Type B pancreatic cell (in vitro differentiated cells): ENCODE measurements at regions not wholly inside any gene's neighbourhood (a gene's known extent, or its start where the extent isn't known, plus 50 kb on each side); places are given as distances from the start of the nearest gene placed in this dataset.

Source experiments
- DNase-seq: peaks from one replicate; pipeline ENCODE4 v3.0.0; 2021; ENCODE audit warnings: mixed read lengths; ENCODE audit not compliant: unreplicated experiment; ENCODE audit errors: extremely low spot score
- H3K27ac Mint-ChIP-seq: 2 replicates; pipeline ENCODE4 v1.8.0; 2021; ENCODE audit warnings: mild to moderate bottlenecking, mixed read lengths
- H3K27me3 Mint-ChIP-seq: 2 replicates; pipeline ENCODE4 v1.8.0; 2021; ENCODE audit warnings: mixed read lengths
- H3K36me3 Mint-ChIP-seq: 2 replicates; pipeline ENCODE4 v1.8.0; 2021; ENCODE audit warnings: mixed read lengths
- H3K4me1 Mint-ChIP-seq: one replicate; pipeline ENCODE4 v1.8.0; 2021; ENCODE audit warnings: mixed read lengths; ENCODE audit not compliant: unreplicated experiment
- H3K4me3 Mint-ChIP-seq: 2 replicates; pipeline ENCODE4 v1.8.0; 2021; ENCODE audit warnings: mild to moderate bottlenecking, mixed read lengths
- H3K9me3 Mint-ChIP-seq: 2 replicates; pipeline ENCODE4 v1.8.0; 2021; ENCODE audit warnings: mixed read lengths
- TF ChIP-seq, protein P1 (sequence below): fragments of 200-600 bp; sonication (generic); conservative IDR thresholded peaks from 2 replicates; pipeline ENCODE4 v1.5.0; 2021; ENCODE audit warnings: antibody characterized with exemption, mild to moderate bottlenecking

- Mint-ChIP-seq H3K4me1 (no peaks in the 10 kb centered on the region), H3K4me3 (no peak overlapping the region), H3K27ac (no peak overlapping the region), H3K36me3 (no peaks in the 10 kb centered on the region), H3K9me3 (no peaks in the 10 kb centered on the region), H3K27me3 (no peaks in the 10 kb centered on the region)
- no peak for DNase-seq
- TF ChIP-seq, protein P1, sequence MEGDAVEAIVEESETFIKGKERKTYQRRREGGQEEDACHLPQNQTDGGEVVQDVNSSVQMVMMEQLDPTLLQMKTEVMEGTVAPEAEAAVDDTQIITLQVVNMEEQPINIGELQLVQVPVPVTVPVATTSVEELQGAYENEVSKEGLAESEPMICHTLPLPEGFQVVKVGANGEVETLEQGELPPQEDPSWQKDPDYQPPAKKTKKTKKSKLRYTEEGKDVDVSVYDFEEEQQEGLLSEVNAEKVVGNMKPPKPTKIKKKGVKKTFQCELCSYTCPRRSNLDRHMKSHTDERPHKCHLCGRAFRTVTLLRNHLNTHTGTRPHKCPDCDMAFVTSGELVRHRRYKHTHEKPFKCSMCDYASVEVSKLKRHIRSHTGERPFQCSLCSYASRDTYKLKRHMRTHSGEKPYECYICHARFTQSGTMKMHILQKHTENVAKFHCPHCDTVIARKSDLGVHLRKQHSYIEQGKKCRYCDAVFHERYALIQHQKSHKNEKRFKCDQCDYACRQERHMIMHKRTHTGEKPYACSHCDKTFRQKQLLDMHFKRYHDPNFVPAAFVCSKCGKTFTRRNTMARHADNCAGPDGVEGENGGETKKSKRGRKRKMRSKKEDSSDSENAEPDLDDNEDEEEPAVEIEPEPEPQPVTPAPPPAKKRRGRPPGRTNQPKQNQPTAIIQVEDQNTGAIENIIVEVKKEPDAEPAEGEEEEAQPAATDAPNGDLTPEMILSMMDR = no peak
These were observed 1203.2 kb downstream of the CDH12 start for GRCh38 chr5:21649969-21650368.

DNA sequence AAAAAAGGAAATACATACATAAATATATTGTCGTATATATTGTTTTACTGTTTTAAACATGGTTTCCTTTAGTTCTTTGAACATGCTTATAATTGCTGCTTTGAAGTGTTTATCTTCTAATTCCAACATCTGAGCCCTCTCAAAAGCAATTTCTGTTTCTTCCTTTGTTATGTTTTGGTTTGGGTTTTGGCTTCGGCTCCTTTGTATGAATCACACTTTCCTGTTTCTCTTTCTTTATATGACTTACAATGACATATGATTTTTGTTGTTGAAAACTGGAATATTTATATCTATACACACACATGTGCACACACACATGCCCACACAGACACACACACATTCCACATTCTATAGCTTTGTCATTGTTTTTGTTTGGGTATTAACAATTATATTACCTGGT lies 1206.7 kb downstream of the CDH12 start:
- no peak overlapping the region for H3K4me3 Mint-ChIP-seq
- DNase-seq = no peak
- H3K36me3 Mint-ChIP-seq = no peaks in the 10 kb centered on the region

GRCh38 chr5:21644032-21644431 lies 1209.1 kb downstream of the CDH12 start:
- Mint-ChIP-seq H3K27me3 (no peaks in the 10 kb centered on the region), H3K9me3 (no peaks in the 10 kb centered on the region), H3K36me3 (no peaks in the 10 kb centered on the region), H3K4me1 (no peaks in the 10 kb centered on the region), H3K4me3 (no peak overlapping the region), H3K27ac (no peak overlapping the region)
- no peak for DNase-seq
- TF ChIP-seq, protein P1 = no peak

More for the DNA sequence above, 1206.7 kb downstream of the CDH12 start:
- H3K9me3 Mint-ChIP-seq = no peaks in the 10 kb centered on the region
- H3K27ac Mint-ChIP-seq = no peak overlapping the region
- H3K27me3 Mint-ChIP-seq = no peaks in the 10 kb centered on the region
- TF ChIP-seq, protein P1 = no peak
- no peaks in the 10 kb centered on the region for H3K4me1 Mint-ChIP-seq

- TF ChIP-seq, protein P1 = no peak
- Mint-ChIP-seq H3K4me1 (no peaks in the 10 kb centered on the region), H3K4me3 (no peak overlapping the region), H3K9me3 (no peaks in the 10 kb centered on the region), H3K36me3 (no peaks in the 10 kb centered on the region), H3K27ac (no peak overlapping the region), H3K27me3 (no peaks in the 10 kb centered on the region)
- DNase-seq = no peak
These were observed 1210.8 kb downstream of the CDH12 start for GRCh38 chr5:21642312-21642711.

- Mint-ChIP-seq H3K4me1 (no peaks in the 10 kb centered on the region), H3K36me3 (no peaks in the 10 kb centered on the region), H3K27ac (no peak overlapping the region), H3K4me3 (no peak overlapping the region), H3K27me3 (no peaks in the 10 kb centered on the region), H3K9me3 (peaks cover 8% of the 10 kb centered on the region)
- TF ChIP-seq, protein P1 = no peak
- no peak for DNase-seq
These were observed 1229.3 kb downstream of the CDH12 start for GRCh38 chr5:21623831-21624230.

DNA sequence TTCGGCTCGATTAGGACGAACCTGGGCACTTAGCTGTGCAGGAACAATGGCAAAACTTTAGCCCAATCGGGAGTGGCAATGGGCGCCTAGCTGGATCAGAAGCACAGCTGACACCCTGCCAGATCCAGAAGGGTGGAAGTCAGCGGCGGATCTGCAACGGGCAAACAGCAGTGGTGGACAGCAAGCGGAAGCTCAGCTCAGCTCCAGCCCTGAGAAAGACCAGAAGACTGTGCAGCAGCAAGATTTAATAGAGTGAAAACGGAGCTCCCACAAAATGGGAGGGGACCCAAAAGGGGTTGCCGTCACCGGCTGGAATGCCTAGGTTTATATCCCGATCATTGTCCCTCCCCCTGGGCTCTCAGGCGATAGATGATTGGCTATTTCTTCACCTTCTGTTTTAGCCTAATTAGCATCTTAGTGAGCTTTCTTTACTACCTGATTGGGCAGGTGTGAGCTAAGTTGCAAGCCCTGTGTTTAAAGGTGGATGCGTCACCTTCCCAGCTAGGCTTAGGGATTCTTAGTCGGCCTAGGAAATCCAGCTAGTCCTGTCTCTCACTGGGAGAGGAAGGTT lies 1237.9 kb downstream of the CDH12 start:
- H3K4me1 Mint-ChIP-seq = no peaks in the 10 kb centered on the region
- H3K36me3 Mint-ChIP-seq = no peaks in the 10 kb centered on the region
- no peak overlapping the region for H3K4me3 Mint-ChIP-seq
- no peak overlapping the region for H3K27ac Mint-ChIP-seq
- H3K27me3 Mint-ChIP-seq = no peaks in the 10 kb centered on the region
- TF ChIP-seq, protein P1 = no peak
- DNase-seq = no peak
- H3K9me3 Mint-ChIP-seq = no peaks in the 10 kb centered on the region
